CD4-positive, alpha-beta T cell treated with Interleukin-1 beta for 1 hour (primary cell): ENCODE measurements at regions not wholly inside any gene's neighbourhood (a gene's known extent, or its start where the extent isn't known, plus 50 kb on each side); places are given as distances from the start of the nearest gene placed in this dataset.

Experiments used
- DNase-seq, 2 donors: peaks; one replicate each; pipeline ENCODE4 v3.0.0-alpha.2; 2020 to 2022

- DNase-seq: no peak
These were observed 154.1 kb upstream of the PRDM9 start for GRCh38 chr5:23353286-23353685.

GRCh38 chr5:23352446-23352845 lies 155.0 kb upstream of the PRDM9 start:
- no peak for DNase-seq

- no peak for DNase-seq
These were observed 164.3 kb upstream of the PRDM9 start for GRCh38 chr5:23343121-23343520.

GRCh38 chr5:23332650-23333251 lies 174.7 kb upstream of the PRDM9 start:
- no peak for DNase-seq

- no peak for DNase-seq
These were observed 176.7 kb upstream of the PRDM9 start for GRCh38 chr5:23330726-23331125.

GRCh38 chr5:23319901-23320300 lies 187.5 kb upstream of the PRDM9 start:
- no peak for DNase-seq

GRCh38 chr5:23318960-23319359 lies 188.4 kb upstream of the PRDM9 start:
- DNase-seq: no peak

- no peak for DNase-seq
These were observed 189.2 kb upstream of the PRDM9 start for GRCh38 chr5:23318166-23318565.

- DNase-seq: no peak
These were observed 191.3 kb upstream of the PRDM9 start for GRCh38 chr5:23316060-23316591.

GRCh38 chr5:23314827-23315226 lies 192.6 kb upstream of the PRDM9 start:
- DNase-seq: no peak

- DNase-seq: no peak
These were observed 202.4 kb upstream of the PRDM9 start for GRCh38 chr5:23305055-23305454.

- no peak for DNase-seq
These were observed 203.6 kb upstream of the PRDM9 start for GRCh38 chr5:23303836-23304235.

- no peak for DNase-seq
These were observed 204.0 kb upstream of the PRDM9 start for GRCh38 chr5:23303435-23303834.

- no peak for DNase-seq
These were observed 205.0 kb upstream of the PRDM9 start for GRCh38 chr5:23302438-23302837.

GRCh38 chr5:23289162-23289561 lies 218.2 kb upstream of the PRDM9 start:
- DNase-seq: no peak

GRCh38 chr5:23284656-23285055 lies 222.8 kb upstream of the PRDM9 start:
- no peak for DNase-seq

GRCh38 chr5:23274171-23274570 lies 233.2 kb upstream of the PRDM9 start:
- no peak for DNase-seq

- no peak for DNase-seq
These were observed 237.4 kb upstream of the PRDM9 start for GRCh38 chr5:23269981-23270380.

GRCh38 chr5:23268136-23268535 lies 239.3 kb upstream of the PRDM9 start:
- DNase-seq: no peak

GRCh38 chr5:23260621-23261020 lies 246.8 kb upstream of the PRDM9 start:
- DNase-seq: no peak

- no peak for DNase-seq
These were observed 249.8 kb upstream of the PRDM9 start for GRCh38 chr5:23257656-23258055.

GRCh38 chr5:23253621-23254198 lies 253.7 kb upstream of the PRDM9 start:
- DNase-seq: no peak

GRCh38 chr5:23242891-23243290 lies 264.5 kb upstream of the PRDM9 start:
- no peak for DNase-seq

- DNase-seq: no peak
These were observed 272.2 kb upstream of the PRDM9 start for GRCh38 chr5:23235246-23235645.

- no peak for DNase-seq
These were observed 273.2 kb upstream of the PRDM9 start for GRCh38 chr5:23234197-23234596.
